ENCODE measurements at regions not wholly inside any gene's neighbourhood (a gene's known extent, or its start where the extent isn't known, plus 50 kb on each side); places are given as distances from the start of the nearest gene placed in this dataset.
"Not testable (repeated sequence)": the region's sequence is repeated elsewhere in the genome, so short reads cannot be mapped to it uniquely, and the experiment has no call there.

GRCh38 chr2:208794288-208794975 lies 387.8 kb downstream of the PTH2R start:
- DNase-seq, result no peak

- DNase-seq, result no peak
Measured at GRCh38 chr2:208798698-208799097, 392.1 kb downstream of the PTH2R start.

GRCh38 chr2:208799397-208799796 lies 392.8 kb downstream of the PTH2R start:
- no peak for DNase-seq

- DNase-seq, result not testable (repeated sequence)
Measured at GRCh38 chr2:208800887-208801286, 394.3 kb downstream of the PTH2R start.

GRCh38 chr2:208807756-208808155 lies 401.2 kb downstream of the PTH2R start:
- DNase-seq, result no peak

GRCh38 chr2:208811885-208812284 lies 405.3 kb downstream of the PTH2R start:
- DNase-seq, result not testable (repeated sequence)

GRCh38 chr2:208819190-208819589 lies 412.6 kb downstream of the PTH2R start:
- no peak for DNase-seq

GRCh38 chr2:208820014-208820688 lies 413.6 kb downstream of the PTH2R start:
- DNase-seq, result no peak

GRCh38 chr2:208827109-208827508 lies 420.5 kb downstream of the PTH2R start:
- no peak for DNase-seq

- no peak for DNase-seq
Measured at GRCh38 chr2:208827549-208828221, 421.1 kb downstream of the PTH2R start.

- no peak for DNase-seq
Measured at GRCh38 chr2:208830203-208830602, 423.6 kb downstream of the PTH2R start.

GRCh38 chr2:208847651-208848050 lies 441.1 kb downstream of the PTH2R start:
- no peak for DNase-seq

GRCh38 chr2:208854717-208855116 lies 448.1 kb downstream of the PTH2R start:
- no peak for DNase-seq

- no peak for DNase-seq
Measured at GRCh38 chr2:208867374-208867773, 460.8 kb downstream of the PTH2R start.

- peak in 2 of 56 donors; percentile 12 for DNase-seq
Measured at GRCh38 chr2:208872591-208872990, 466.0 kb downstream of the PTH2R start.

- no peak for DNase-seq
Measured at GRCh38 chr2:208879666-208880065, 473.1 kb downstream of the PTH2R start.

- no peak for DNase-seq
Measured at GRCh38 chr2:208880171-208880570, 473.6 kb downstream of the PTH2R start.

- DNase-seq, result no peak
Measured at GRCh38 chr2:208890486-208890885, 483.9 kb downstream of the PTH2R start.

GRCh38 chr2:208892203-208892602 lies 485.6 kb downstream of the PTH2R start:
- DNase-seq, result no peak

GRCh38 chr2:208906330-208906729 lies 499.7 kb downstream of the PTH2R start:
- no peak for DNase-seq

GRCh38 chr2:208915401-208915800 lies 508.4 kb upstream of the MAP2 start:
- DNase-seq, result no peak

GRCh38 chr2:208916881-208917280 lies 507.0 kb upstream of the MAP2 start:
- DNase-seq, result no peak

- DNase-seq, result not testable (repeated sequence)
Measured at GRCh38 chr2:208921358-208921757, 502.5 kb upstream of the MAP2 start.

Data from nucleus accumbens (tissue), 56 donors.